ENCODE measurements at regions not wholly inside any gene's neighbourhood (a gene's known extent, or its start where the extent isn't known, plus 50 kb on each side); places are given as distances from the start of the nearest gene placed in this dataset.

DNA sequence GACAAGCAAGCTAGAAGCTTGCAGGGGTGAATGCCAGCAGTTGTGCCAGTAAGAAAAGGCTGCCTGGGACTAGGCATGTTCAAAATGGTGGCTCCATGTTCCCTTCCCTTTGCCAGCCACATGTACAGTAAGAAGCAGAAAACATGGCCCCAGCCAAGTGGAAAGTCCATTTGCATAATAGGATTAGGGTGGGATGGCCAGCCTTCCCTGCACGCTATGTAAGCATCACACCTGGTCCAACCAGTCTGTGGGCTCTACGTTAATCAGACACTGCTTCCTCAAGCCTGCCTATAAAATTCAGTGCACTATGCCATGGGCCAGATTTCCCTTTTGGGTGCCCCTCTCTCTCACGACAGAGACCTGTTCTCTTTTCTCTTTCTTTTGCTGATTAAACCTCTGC is 288.4 kb downstream of the GXYLT1 start:
- H3K9me3 ChIP-seq (ENCODE audit: control insufficient read depth, insufficient read depth, low read depth, low read length) = no peaks in the 10 kb centered on the region
- no peak overlapping the region for H3K4me3 ChIP-seq (ENCODE audit: low read depth, low read length)
- no peaks in the 10 kb centered on the region for H3K36me3 ChIP-seq (ENCODE audit: control insufficient read depth in 2 of 2, insufficient read depth in 1 of 2, low read length in 2 of 2)
- H3K4me1 ChIP-seq (ENCODE audit: control insufficient read depth, insufficient read depth, low read length) = no peaks in the 10 kb centered on the region
- no peak overlapping the region for H3K27ac ChIP-seq (ENCODE audit: extremely low read depth, low read depth, low read length)
- no peak for TF ChIP-seq ZBTB26 (tag by site-specific recombination; optimal IDR thresholded peaks at IDR 0.05)
- no peak for TF ChIP-seq ZFP41 (tag by site-specific recombination; IDR thresholded peaks at IDR 0.05; ENCODE audit: borderline replicate concordance)
- TF ChIP-seq ZNF416 (tag by site-specific recombination; IDR thresholded peaks at IDR 0.05) = no peak
- TF ChIP-seq ZNF843 (tag by site-specific recombination; IDR thresholded peaks at IDR 0.05) = no peak
- TF ChIP-seq ZNF626 (tag by site-specific recombination; IDR thresholded peaks at IDR 0.05) = no peak
- TF ChIP-seq ZNF404 (tag by site-specific recombination; IDR thresholded peaks at IDR 0.05) = no peak
- TF ChIP-seq BCL11B (tag by site-specific recombination; IDR thresholded peaks at IDR 0.05; ENCODE audit: low read depth) = no peak
- no peak for TF ChIP-seq ATF2 (tag by site-specific recombination; IDR thresholded peaks at IDR 0.05; ENCODE audit: low read depth)
- no peak for TF ChIP-seq MYNN (tag by site-specific recombination; IDR thresholded peaks at IDR 0.05; ENCODE audit: borderline replicate concordance)
- TF ChIP-seq KLF9 (tag by site-specific recombination; IDR thresholded peaks at IDR 0.05; ENCODE audit: low read depth) = no peak
- no peak for TF ChIP-seq ZNF521 (tag by site-specific recombination; IDR thresholded peaks at IDR 0.05)
- TF ChIP-seq GLIS1 (tag by site-specific recombination; IDR thresholded peaks at IDR 0.05) = no peak
- TF ChIP-seq, protein P1, sequence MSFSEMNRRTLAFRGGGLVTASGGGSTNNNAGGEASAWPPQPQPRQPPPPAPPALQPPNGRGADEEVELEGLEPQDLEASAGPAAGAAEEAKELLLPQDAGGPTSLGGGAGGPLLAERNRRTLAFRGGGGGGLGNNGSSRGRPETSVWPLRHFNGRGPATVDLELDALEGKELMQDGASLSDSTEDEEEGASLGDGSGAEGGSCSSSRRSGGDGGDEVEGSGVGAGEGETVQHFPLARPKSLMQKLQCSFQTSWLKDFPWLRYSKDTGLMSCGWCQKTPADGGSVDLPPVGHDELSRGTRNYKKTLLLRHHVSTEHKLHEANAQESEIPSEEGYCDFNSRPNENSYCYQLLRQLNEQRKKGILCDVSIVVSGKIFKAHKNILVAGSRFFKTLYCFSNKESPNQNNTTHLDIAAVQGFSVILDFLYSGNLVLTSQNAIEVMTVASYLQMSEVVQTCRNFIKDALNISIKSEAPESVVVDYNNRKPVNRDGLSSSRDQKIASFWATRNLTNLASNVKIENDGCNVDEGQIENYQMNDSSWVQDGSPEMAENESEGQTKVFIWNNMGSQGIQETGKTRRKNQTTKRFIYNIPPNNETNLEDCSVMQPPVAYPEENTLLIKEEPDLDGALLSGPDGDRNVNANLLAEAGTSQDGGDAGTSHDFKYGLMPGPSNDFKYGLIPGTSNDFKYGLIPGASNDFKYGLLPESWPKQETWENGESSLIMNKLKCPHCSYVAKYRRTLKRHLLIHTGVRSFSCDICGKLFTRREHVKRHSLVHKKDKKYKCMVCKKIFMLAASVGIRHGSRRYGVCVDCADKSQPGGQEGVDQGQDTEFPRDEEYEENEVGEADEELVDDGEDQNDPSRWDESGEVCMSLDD (tag by site-specific recombination; IDR thresholded peaks at IDR 0.05) = no peak
- no peak for TF ChIP-seq SCRT1 (tag by site-specific recombination; IDR thresholded peaks at IDR 0.05; ENCODE audit: borderline replicate concordance)
- no peak for TF ChIP-seq ZNF571 (tag by site-specific recombination; IDR thresholded peaks at IDR 0.05)
- TF ChIP-seq ZNF529 (tag by site-specific recombination; IDR thresholded peaks at IDR 0.05; ENCODE audit: insufficient replicate concordance) = no peak
- no peak for TF ChIP-seq ZNF555 (tag by site-specific recombination; conservative IDR thresholded peaks at IDR 0.05)
- no peak for TF ChIP-seq ZNF26 (tag by site-specific recombination; IDR thresholded peaks at IDR 0.05)
- no peak for TF ChIP-seq IKZF3 (tag by site-specific recombination; IDR thresholded peaks at IDR 0.05)
- POLR2A ChIA-PET = no interaction called here
- CTCF ChIA-PET = no interaction called here

DNA sequence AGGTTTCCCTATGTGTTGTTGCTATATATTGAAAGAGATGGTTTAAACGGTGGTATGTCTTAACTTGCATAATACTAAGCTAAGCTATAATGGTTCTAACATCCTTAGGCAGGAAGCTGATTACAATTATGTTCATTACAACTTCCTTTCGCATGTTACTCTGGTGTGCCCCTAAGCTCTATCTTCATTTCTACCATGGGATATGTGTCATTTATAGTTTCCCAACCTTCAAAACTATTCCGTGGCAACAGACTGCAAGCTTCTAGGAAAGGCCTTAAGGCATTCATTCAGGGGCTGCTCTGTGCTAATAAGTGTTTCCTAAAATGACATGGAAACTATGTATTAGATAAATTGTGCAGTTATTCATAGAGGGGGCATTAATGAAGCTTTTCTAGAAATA is 294.6 kb downstream of the GXYLT1 start:
- ChIA-PET CTCF (interaction anchor here (0.6 to 1.1 kb wide), 4 partner anchors 11 to 1700 kb away, joined by 3 to 4 read pairs (median 4); no protein-coding TSS in a partner anchor), POLR2A (no interaction called here)
- peaks cover 2% of the 10 kb centered on the region; the same call in 1 of the 2 replicates for H3K9me3 ChIP-seq (ENCODE audit: control insufficient read depth, insufficient read depth, low read depth, low read length)
- H3K4me1 ChIP-seq (ENCODE audit: control insufficient read depth, insufficient read depth, low read length) = no peaks in the 10 kb centered on the region
- H3K36me3 ChIP-seq (ENCODE audit: control insufficient read depth in 2 of 2, insufficient read depth in 1 of 2, low read length in 2 of 2) = no peaks in the 10 kb centered on the region
- H3K4me3 ChIP-seq (ENCODE audit: low read depth, low read length) = no peak overlapping the region
- H3K27ac ChIP-seq (ENCODE audit: extremely low read depth, low read depth, low read length) = no peak overlapping the region
- TF ChIP-seq ZNF510 (tag by site-specific recombination; IDR thresholded peaks at IDR 0.05; ENCODE audit: insufficient replicate concordance) (no peak), GLIS2 (tag by site-specific recombination; IDR thresholded peaks at IDR 0.05) (no peak), ZNF112 (tag by site-specific recombination; IDR thresholded peaks at IDR 0.05) (no peak), ZNF341 (tag by site-specific recombination; IDR thresholded peaks at IDR 0.05; ENCODE audit: low read depth) (no peak), ZNF266 (tag by site-specific recombination; IDR thresholded peaks at IDR 0.05; ENCODE audit: low read depth) (no peak), HOXC10 (CRISPR knock-in tag; IDR thresholded peaks at IDR 0.05) (no peak), ZNF48 (tag by site-specific recombination; IDR thresholded peaks at IDR 0.05) (no peak), ZNF354C (tag by site-specific recombination; IDR thresholded peaks at IDR 0.05; ENCODE audit: borderline replicate concordance, low read depth) (no peak), TRIM28 (IDR thresholded peaks at IDR 0.05; ENCODE audit: borderline replicate concordance, low read length) (no peak), ZNF473 (tag by site-specific recombination; IDR thresholded peaks at IDR 0.05) (no peak), ZNF274 (IDR thresholded peaks at IDR 0.05; ENCODE audit: low read length) (no peak), ZNF274 (tag by site-specific recombination; IDR thresholded peaks at IDR 0.05; ENCODE audit: borderline replicate concordance) (no peak), KLF16 (tag by site-specific recombination; IDR thresholded peaks at IDR 0.05) (no peak)

Measured in HEK293 (cell line).